Esophagus (tissue), 2 donors: ENCODE measurements at regions not wholly inside any gene's neighbourhood (a gene's known extent, or its start where the extent isn't known, plus 50 kb on each side); places are given as distances from the start of the nearest gene placed in this dataset.

Experiments used
- H3K27ac ChIP-seq, 2 donors: one replicate each; pipeline ENCODE4 v1.5.1; 2013; ENCODE audit warnings: low read depth in 2 of 2, mild to moderate bottlenecking in 2 of 2, inconsistent platforms in 1 of 2, low read length in 1 of 2, moderate library complexity in 1 of 2
- H3K27me3 ChIP-seq, 2 donors: one replicate each; pipeline ENCODE4 v1.6.1; 2013; ENCODE audit warnings: low read length in 2 of 2, control low read depth in 1 of 2, mild to moderate bottlenecking in 1 of 2; ENCODE audit not compliant: insufficient read depth in 2 of 2, control insufficient read depth in 1 of 2
- H3K36me3 ChIP-seq, 2 donors: one replicate each; pipeline ENCODE4 v1.6.1; 2013; ENCODE audit warnings: low read length in 1 of 2; ENCODE audit not compliant: control insufficient read depth in 2 of 2, insufficient read depth in 2 of 2
- H3K4me1 ChIP-seq, 2 donors: one replicate each; pipeline ENCODE4 v1.6.1; 2013; ENCODE audit warnings: low read length in 1 of 2; ENCODE audit not compliant: control insufficient read depth in 2 of 2, insufficient read depth in 2 of 2
- H3K4me3 ChIP-seq, 2 donors: one replicate each; pipeline ENCODE4 v1.5.1; 2013; ENCODE audit warnings: low read length in 2 of 2, mild to moderate bottlenecking in 2 of 2, low read depth in 1 of 2, moderate library complexity in 1 of 2
- H3K9me3 ChIP-seq, 2 donors: one replicate each; pipeline ENCODE4 v1.6.1; 2013; ENCODE audit warnings: mild to moderate bottlenecking in 2 of 2, low read depth in 1 of 2, low read length in 1 of 2, moderate library complexity in 1 of 2; ENCODE audit not compliant: control insufficient read depth in 2 of 2, insufficient read depth in 1 of 2
- whole genome bisulfite sequencing, 2 donors: extraction: QIAGEN DNeasy Blood & Tissue Kit; methylation state at CpG; one replicate each; pipeline ENCODE4 v1.1.7; 2013; 5-methylcytosine and 5-hydroxymethylcytosine counted together
- donor health status: healthy with polysubstance abuse.
- donor health status: Bipolar disorder and iron deficiency.

DNA sequence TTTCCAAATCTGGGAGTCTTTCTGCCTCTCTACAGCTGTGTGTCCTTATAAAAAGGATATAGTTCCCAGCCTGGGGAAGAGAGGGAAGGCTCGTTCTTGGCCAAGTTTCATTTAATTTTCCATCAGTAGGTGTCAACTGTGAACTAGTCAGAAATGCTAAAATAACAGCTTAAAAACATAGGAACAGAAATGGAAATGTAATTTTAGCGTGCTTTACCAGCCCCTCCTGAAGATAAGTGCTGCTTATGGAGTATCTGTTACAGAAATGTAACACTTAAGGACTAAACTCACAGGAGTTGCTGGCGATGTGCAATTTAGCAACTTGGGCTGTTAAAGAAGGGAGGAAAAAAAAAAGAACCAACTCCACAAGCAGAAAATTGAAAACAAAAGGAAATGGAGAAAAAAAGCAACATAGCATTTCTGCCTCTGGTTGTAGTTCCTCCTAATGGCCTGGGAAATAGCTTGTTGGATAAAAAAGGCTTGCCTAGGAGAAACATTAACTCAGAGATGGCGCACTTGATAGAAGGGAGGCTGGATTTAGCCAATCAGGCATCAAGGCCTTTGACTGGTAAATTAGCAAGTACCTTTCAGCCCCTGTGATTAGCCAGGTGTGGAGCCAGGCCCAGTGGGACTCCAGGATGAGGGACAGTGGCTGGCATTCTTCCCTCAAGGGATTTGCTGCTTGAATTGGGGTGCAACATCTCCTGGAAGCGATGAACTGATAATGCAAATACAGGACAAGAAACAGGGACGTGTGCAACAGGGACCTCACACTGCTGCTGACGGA is 84.3 kb downstream of the RPLP1 start:
- peaks cover 0 to 2% of the 10 kb centered on the region in 2 donors for H3K4me1 ChIP-seq
- 88 to 89% methylated on average over 7 of the region's 7 CpGs for WGBS, 2 donors
- H3K27ac ChIP-seq, result no peak overlapping the region
- no peak overlapping the region for H3K4me3 ChIP-seq
- H3K9me3 ChIP-seq, result no peaks in the 10 kb centered on the region
- H3K36me3 ChIP-seq, result no peaks in the 10 kb centered on the region
- H3K27me3 ChIP-seq, result no peaks in the 10 kb centered on the region

DNA sequence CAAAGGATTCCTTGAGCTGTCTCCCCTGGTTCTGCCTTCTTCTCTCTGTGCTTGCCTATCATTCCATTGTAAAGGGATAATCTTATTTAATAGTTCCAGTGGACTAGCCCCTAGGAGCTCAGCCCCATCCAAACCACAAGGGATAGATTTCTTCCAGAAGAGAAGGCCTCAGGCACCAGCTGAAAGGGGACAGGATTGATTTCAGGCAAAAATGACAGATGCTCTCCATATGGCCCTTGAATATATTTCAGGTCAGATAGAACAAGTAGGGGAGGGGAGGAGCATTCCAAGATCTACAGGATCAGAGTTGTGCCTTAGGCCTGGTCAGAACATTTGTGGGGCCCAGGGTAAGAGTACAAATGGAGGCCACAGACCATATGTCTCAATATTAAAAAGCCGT is 85.3 kb downstream of the RPLP1 start:
- 97 to 98% methylated on average over 1 of the region's 1 CpG for WGBS, 2 donors
- H3K27me3 ChIP-seq, result no peaks in the 10 kb centered on the region
- no peaks in the 10 kb centered on the region for H3K9me3 ChIP-seq
- no peaks in the 10 kb centered on the region for H3K36me3 ChIP-seq
- no peak overlapping the region for H3K27ac ChIP-seq
- peaks cover 0 to 2% of the 10 kb centered on the region in 2 donors for H3K4me1 ChIP-seq
- no peak overlapping the region for H3K4me3 ChIP-seq

DNA sequence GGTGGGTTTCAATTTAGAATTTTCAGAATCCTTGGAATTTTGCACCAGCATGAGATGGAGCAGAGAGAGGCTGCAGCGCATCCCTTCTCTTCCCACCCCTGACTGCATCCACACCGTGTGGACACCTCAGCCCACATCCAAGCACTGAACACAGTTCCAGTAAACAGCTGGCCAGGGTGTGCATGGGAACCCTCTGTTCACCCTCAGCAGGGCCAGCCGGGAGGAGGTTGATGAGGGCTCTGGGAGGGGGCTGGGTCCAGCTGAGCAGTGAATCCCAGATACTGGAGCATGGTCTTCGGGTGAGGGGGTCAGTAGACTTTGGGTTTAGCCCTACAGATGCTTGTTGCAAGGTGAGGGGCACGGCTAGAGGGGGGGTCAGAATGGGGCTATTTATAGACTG is 85.8 kb downstream of the RPLP1 start:
- Histone ChIP-seq H3K4me3 (no peak overlapping the region), H3K4me1 (peaks cover 0 to 2% of the 10 kb centered on the region in 2 donors), H3K27ac (no peak overlapping the region), H3K27me3 (no peaks in the 10 kb centered on the region), H3K36me3 (no peaks in the 10 kb centered on the region), H3K9me3 (no peaks in the 10 kb centered on the region)
- 88 to 94% methylated on average over 5 of the region's 5 CpGs for WGBS, 2 donors

DNA sequence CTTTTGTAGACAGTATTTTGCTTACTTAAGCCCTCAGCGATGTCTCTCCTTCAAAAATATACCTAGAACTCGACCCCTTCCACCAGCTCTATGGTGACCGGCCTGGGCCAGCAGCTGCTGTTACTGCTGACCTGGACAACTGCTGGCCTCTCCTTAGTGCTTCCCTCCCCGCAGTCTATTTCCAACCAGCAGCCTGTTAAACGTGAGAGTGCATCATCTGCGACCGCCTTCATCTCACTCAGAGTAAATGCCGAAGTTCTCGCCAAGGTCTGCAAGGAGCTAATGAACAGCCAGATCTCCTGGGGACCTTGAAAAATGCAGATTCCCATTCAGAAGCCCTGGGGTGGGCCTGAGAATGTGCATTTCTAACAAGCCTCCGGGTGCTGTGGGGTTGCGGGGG is 86.7 kb downstream of the RPLP1 start:
- WGBS, 2 donors, result 92 to 93% methylated on average over 11 of the region's 11 CpGs
- Histone ChIP-seq H3K9me3 (no peaks in the 10 kb centered on the region), H3K27me3 (no peaks in the 10 kb centered on the region), H3K36me3 (no peaks in the 10 kb centered on the region), H3K27ac (no peak overlapping the region), H3K4me3 (no peak overlapping the region), H3K4me1 (peaks cover 0 to 2% of the 10 kb centered on the region in 2 donors)

DNA sequence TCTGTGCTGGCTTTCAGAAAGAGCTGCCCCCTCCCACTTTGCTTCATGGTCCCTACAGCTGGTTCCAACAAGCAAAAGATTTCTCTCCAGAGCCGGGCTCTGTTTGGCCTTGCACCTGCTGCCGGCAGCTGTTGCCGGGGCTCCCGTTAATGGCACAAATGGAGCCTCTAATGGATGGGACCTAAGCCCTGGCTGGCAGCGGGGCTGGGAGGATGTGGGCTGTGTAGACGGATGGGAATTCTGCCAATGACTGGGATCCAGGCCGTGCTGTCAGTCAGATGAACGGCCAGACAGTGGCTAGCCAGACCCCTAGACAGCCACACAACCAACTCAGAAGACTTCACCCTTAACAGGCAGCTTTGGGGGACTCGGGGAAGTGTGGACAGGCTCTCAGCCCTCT is 88.0 kb downstream of the RPLP1 start:
- Histone ChIP-seq H3K4me1 (peaks cover 0 to 2% of the 10 kb centered on the region in 2 donors), H3K36me3 (no peaks in the 10 kb centered on the region)
- WGBS, 2 donors, result 65 to 68% methylated on average over 9 of the region's 9 CpGs

DNA sequence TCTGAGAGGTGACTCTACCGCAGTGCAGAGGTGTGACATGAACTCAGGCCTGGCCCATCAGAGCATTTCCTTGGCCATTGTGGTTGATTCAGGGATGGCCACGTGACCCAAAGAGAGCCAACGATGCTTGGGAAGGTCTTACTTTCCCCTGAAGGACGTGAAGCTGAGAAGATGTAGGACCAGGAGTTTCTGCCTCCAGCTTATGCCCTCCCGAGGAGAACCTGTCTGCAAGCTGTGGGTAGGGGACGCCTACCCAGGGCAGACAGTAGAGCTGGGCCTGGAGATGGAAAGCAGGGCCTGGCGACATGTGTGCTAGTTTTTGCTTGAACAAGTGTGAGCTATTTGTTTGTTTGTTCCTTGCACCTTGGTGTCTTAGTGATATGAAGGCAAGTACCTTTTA is 89.4 kb downstream of the RPLP1 start:
- no peaks in the 10 kb centered on the region for H3K9me3 ChIP-seq
- H3K27ac ChIP-seq, result no peak overlapping the region
- H3K36me3 ChIP-seq, result no peaks in the 10 kb centered on the region
- WGBS, 2 donors, result 91 to 92% methylated on average over 7 of the region's 7 CpGs
- H3K4me1 ChIP-seq, result peaks cover 0 to 2% of the 10 kb centered on the region in 2 donors
- peaks cover 0 to 3% of the 10 kb centered on the region in 2 donors for H3K27me3 ChIP-seq
- no peak overlapping the region for H3K4me3 ChIP-seq

More for the DNA sequence above, 88.0 kb downstream of the RPLP1 start:
- Histone ChIP-seq H3K9me3 (no peaks in the 10 kb centered on the region), H3K27ac (no peak overlapping the region), H3K4me3 (no peak overlapping the region), H3K27me3 (peaks cover 0 to 3% of the 10 kb centered on the region in 2 donors)

DNA sequence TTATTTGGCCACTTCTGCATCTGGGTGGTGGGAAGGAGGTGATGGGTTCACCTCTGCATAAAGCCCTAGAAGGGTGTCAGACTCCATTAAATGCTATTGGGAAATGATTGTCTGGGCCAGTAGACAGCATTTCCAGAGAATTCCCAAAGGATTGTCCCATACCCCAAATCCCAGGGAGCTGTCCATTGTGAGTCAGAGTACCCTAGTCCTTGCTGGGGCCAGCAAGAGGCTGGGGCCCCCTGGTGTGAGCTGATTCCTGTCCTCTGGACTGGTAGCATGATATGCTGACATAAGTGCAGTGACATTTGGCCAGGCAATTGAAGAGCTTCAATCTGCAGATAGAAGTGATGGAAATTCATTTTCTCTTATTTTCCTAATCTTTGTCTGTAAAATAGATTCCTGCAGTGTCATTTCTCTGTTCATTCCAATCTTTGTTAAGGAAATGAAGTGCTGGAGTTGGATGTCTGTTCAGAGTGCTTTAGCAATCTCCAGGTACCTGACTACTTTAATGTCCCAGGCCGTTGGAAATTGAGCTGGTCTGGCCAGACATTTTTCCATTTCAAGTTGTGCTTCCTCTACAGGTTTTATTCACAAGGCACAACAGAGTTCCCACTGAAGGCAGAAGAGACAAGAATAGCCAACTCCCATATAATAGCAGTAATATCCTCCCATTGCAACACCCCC is 91.2 kb downstream of the RPLP1 start:
- Histone ChIP-seq H3K9me3 (no peaks in the 10 kb centered on the region), H3K4me3 (no peak overlapping the region), H3K4me1 (no peaks in the 10 kb centered on the region), H3K27ac (no peak overlapping the region), H3K36me3 (no peaks in the 10 kb centered on the region), H3K27me3 (peaks cover 0 to 3% of the 10 kb centered on the region in 2 donors)
- WGBS, 2 donors, result 54 to 58% methylated on average over 1 of the region's 1 CpG

DNA sequence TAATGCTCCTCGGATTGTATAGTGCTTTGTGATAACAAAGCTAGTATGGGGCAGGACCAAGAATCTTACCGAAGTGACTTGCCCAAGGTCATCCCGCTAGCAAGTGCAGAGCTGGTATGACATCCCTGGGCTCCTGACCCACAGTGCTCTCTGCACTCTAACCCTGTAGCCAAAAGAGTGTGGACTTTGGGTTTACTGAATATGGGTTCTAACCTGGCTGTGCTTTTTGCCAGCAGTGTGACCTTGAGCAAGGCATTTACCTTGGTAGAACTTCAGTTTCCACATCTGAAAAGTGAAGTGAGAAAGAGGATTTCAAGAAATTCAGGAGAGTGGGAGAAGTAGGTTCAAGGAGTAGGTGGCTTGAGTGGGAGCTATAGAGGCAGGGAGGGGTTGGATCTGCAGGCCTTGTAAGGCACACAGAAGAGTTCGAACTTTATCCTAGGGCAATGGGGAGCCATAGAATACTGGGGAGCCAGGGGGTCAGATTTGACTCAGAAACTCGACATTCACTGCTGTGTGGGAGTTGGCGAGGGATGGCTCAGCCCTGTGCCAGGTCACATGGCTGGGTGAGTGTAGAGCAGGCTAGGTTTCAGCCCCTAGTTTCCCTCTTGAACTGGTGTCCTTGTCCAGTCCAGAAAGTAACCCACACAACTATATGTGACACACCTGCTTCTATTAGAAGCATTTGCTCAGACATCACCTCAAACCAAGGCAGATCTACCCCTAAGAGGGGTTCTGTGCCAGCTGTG is 91.9 kb downstream of the RPLP1 start:
- WGBS, 2 donors, result 80 to 86% methylated on average over 6 of the region's 6 CpGs
- Histone ChIP-seq H3K9me3 (no peaks in the 10 kb centered on the region), H3K36me3 (no peaks in the 10 kb centered on the region), H3K4me1 (no peaks in the 10 kb centered on the region), H3K27ac (no peak overlapping the region), H3K4me3 (no peak overlapping the region), H3K27me3 (peaks cover 0 to 7% of the 10 kb centered on the region in 2 donors)

DNA sequence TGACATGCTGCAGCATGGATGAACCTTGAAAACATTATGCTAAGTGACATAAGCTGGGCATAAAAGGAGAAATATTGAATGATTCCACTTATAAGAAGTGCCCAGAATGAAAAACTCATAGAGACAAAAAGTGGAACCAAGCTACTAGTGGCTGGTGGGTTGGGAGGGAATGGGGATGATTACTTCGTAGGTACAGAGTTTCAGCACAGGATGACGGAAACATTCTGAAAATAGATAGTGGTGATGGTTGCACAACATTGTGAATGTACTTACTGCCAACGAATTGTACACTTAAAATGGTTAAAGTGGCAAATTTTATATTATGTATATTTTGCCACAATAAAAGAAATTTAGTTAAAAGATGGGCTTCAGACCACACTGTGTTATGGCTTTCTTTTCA is 93.6 kb downstream of the RPLP1 start:
- Histone ChIP-seq H3K4me1 (no peaks in the 10 kb centered on the region), H3K27ac (no peak overlapping the region), H3K27me3 (peaks cover 0 to 7% of the 10 kb centered on the region in 2 donors), H3K9me3 (peaks cover 2 to 4% of the 10 kb centered on the region in 2 donors), H3K36me3 (no peaks in the 10 kb centered on the region), H3K4me3 (no peak overlapping the region)
- 50 to 77% methylated on average over 3 of the region's 3 CpGs for WGBS, 2 donors
